Suppressor macrophage treated with lipopolysaccharide for 4 hours (primary cell): ENCODE measurements at regions not wholly inside any gene's neighbourhood (a gene's known extent, or its start where the extent isn't known, plus 50 kb on each side); places are given as distances from the start of the nearest gene placed in this dataset.

ENCODE experiments used
- DNase-seq: peaks from one replicate; pipeline ENCODE4 v3.0.0-alpha.2; 2020

DNA sequence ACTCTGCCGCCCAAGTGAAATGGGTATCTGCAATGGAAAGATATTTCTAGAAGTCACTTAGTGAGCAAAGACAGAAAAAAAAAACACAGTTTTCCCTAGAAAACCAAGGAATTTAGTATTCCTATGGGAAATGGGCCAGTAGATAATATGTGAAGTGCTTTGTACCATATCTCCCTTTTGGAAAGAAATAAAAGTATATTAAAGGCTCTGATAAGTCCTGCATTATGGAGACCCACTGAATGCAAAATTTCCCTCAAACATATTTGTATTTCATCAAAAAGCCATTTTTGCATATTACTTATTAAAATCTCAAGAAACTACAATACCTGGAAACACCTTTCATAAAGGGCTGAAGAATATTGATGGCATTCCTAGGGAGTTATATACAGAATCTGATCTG is 51.6 kb upstream of the DYNLRB2 start:
- no peak for DNase-seq

DNA sequence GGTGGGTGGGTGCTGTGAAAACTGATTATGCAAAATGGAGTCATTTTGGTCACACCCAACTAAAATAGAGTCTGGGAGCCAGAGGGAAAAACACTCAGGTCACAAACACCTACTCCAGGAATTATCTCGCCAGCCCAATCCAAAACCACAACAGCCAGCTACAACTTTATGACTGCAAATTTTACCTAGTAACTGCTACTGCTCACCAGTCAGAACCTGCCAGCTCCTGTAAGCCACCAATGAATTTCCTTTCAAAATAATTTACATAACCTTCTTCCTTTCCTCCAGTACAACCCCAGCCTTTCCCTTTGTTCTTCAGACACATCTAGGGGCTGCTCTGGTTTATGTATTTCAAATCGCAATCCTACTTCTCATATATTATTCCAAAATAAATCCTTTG is 52.6 kb upstream of the DYNLRB2 start:
- no peak for DNase-seq

DNA sequence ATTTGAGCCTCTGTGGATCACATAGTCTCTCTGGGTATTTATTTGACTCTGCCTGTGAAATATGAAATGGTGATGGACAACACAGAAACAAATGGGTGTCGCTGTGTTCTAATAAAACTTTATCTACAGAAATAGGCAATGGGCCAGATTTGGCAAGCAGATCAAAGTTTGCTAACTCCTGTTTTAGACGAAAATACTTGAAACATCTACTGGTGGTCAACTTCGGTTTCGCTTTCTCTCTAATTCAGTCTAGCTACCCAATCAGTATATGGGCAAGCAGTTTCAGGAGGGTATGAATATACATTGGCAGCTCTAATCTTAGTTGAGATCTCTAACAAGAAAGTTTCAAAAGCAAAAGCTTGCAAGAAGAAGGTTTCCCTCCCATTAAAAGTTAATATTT is 60.1 kb upstream of the DYNLRB2 start:
- no peak for DNase-seq

DNA sequence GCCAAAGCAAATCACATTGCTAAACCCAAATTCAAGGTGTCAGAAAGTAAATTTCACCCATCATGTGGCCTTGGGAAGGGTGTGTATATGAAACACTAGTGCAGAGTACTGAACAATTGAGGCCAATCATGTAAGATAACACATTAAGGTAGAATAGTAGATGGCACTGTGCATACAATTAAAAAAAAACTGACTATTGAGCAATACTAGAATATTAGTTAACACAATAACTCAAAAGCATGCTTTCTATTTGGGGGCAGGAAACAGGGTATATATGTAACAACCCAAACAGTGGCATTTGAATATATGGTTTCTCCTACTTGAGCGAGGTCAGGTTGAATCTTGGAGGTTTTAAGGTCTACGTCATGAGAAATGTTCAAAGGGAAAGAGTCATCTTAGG is 63.0 kb upstream of the DYNLRB2 start:
- DNase-seq = no peak

DNA sequence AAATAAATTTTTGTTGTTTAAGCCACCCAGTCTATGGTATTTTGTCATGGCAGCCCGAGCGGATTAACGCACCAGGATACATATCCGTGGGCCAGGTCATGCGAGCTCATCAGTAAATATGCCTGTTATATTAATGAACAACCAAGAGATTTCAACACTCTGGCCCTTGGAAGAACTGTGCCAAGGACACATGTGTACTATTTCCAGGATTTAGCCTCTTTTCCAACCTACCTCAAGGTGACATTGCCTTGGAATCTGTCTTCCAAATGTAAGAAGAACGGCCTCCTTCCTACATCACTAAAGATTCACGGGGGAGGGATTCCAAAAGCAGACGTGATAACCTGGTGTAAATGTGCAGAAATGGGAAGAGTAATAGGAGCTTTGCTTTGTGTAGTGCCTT is 72.8 kb upstream of the DYNLRB2 start:
- DNase-seq = no peak

DNA sequence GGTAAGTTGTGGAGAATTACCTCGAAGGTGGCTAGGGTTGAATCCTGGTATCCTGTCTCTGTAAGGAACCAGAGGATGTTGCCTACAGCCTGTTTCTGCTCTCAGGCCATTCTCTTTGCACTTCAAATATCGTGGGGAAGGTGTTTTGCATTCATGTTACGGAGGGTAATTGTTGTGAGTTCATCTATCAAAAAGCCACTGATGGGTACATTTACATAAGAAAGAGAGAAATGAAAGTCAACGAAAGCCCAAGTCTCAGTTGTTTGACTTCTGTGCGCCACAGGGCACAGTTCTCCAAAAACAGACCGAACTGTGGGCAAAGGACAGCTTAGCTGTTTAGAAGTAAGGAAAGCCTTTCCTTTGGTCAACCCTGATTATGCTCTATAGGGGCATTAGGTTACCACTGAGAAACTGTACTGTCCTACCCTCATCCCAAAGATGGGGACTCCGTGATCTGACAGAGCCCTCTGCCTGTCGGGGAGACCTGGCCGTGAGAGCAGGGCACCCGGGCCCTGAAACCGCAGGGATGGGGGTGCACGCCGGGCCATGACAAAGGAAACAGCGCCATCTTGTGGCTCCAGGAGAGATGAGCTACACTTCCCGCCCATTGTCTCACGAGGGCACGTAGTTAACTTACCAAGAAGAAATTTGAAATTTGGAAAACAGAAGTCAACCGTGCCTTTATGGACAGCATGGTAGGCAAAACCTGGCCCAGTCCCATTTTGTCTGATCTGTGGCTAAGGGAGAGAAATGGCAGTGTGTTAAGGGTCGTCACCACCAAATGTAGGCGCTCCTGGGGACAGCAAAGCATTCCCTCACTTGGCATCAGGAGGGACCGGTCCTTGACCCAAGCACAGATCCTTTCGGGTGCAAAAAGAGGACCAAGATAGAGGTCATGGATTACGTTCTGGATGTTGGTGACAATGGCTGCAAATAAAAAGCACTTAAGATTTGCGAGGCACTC is 74.5 kb upstream of the DYNLRB2 start:
- peak; percentile 68 for DNase-seq

DNA sequence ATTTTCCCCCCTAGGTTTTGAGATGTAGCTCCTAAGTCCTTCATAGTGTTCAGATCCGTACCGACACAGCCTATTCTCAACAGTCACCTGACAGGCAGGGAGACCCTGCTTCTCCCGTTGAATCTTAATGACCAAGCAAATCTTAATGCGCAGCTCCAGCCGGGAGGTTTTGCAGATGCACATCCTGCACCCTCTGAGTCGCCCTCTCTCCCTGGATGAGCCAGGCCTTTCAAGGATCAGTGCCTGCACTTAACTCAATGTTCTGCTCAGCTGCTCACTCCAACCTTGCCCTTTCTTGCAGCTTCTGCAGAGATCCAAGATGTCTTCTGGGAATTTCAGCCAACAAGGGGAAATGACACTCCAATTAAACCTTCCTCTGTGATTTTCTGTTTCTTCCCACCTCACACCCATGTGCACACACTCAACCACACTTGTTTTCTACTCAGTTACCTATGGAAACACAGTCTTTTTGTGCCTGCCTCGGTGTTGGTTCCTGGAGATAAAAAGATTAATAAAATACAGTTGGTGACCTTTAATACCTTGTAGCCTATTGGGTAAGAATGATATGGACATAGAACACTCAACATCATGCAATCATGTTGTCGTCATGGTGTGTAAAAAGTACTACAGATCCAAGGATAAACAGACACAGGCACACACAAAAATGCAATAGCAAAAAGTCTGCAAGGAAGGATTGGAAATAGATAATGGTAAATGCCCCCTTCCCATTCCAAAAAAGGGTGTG is 76.9 kb upstream of the DYNLRB2 start:
- no peak for DNase-seq

DNA sequence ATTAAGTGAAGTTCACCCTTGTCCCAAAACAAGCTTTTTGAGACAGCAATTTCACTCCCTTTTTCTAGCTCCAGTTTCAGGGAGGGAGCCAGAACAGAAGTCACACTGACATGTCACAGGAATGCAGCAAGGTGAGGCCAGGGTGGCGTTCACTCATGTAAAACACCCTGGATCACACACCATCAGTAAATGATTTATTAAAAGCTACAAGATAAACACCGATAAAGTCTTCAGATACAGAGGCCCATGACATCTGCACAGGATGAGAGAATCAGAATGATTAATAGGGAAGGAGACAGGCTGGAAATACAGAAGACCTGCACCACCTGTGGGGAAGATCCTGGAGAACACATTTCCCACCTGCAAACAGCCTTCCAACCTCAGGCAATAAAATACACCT is 77.5 kb upstream of the DYNLRB2 start:
- DNase-seq = no peak

DNA sequence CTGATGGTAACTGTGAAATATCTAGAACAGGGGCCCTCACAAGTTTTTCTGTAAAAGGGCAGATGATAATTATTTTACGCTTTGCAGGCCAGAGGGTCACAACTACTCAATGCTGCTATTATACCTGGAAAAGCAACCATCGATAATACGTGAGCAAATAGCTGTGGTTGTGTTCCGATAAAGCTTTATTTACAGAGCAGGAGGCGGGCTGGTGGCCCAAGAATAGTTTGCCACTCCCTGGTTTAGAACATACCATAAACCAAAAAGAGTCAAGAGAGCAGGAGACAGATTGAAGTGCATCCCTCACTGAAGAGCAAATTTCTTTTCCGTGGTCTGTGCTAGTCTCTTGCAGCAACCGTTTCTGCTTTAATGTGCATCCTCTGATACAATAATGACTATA is 77.9 kb upstream of the DYNLRB2 start:
- no peak for DNase-seq

DNA sequence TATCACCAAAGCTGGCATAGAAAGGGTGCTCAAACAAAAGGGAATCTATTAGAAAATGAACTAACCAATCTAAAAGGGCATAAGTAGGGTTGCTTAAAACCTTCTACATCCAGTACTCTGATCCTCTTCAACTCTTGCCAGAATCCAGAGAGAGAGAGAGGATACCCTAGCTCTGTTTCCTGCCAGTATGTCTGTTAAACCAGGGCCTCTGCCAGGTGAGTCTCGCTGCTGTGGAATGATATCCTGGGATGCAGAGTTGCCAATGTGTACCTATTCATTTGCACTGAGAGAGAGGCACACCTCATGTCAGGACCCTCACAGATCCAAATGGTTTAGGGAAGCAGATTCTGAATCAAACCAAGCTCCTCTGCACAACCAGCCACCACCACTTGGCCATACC is 79.8 kb upstream of the DYNLRB2 start:
- DNase-seq = no peak

DNA sequence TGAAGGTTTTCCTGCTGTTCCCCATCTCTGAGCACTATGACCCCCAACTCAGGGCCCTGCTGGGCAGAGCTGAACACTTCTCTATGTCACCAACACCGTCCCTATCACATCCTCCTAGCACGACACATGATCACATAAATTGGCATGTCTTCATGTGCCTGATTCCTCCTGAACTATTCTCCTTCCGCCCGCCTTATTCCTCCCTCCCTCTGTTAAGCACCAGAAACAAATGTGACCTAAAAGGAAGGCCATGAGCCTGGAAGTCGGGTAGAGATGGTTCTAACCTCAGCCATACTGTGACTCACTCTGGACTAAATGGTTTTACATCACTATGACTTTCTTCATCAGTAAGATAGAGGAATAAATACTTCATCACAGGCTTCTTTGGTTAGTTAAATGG is 80.8 kb upstream of the DYNLRB2 start:
- no peak for DNase-seq

DNA sequence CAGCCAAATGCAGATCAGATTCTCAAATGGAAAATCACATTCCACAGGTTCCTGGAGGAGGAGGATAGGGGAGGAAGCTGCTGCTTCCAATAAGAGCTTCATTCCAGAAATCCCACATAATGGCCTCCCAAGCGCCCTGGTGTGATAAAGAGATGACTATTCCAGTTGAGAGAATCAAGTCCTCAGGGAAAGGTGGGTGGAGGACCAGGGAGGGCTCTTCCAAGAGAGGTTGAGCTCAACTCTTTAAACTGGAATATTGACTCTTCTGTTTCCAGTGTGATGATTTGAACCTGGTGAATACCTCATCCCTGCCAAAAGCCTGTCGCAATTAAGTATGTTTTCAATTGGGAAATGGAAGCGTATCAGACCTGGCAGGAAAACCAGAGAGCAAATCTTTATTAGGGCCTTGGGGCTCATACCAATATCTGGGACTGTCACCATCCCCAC is 81.4 kb upstream of the DYNLRB2 start:
- no peak for DNase-seq

DNA sequence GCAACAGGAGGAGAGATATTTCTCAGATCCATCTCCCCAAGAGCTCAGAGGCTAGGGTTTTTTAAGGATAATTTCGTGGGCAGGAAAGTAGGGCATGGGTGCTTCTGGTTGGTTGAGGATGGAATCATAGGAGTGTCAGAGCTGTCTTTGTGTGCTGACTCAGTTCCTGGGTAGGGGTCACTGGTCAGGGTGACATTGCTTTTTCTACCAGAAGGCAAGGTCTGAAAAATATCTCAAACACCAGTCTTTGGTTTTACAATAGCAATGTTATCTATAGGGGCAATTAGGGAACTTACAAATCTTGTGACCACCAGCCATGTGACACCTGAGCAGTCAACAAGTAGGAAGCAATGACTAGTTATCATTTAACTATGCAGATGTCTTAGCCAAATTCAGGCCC is 82.9 kb upstream of the DYNLRB2 start:
- DNase-seq = no peak

DNA sequence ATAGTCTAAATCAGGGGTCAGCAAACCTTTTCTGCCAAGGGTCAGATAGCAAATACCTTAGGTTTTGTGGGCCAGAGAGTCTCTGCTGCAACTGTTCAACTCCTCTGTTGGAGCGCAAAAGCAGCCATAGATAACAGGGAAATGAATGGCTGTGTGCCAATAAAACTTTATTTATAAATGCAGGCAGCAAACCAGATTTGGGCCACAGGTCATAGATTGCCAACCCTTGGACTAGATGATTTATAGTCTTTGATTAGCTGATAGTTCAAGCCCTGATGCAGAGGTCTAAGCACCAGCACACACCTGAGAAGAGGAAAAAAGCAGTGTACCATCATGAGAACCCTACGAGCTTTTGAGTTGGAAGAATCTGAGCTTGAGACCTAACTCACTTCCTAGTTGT is 86.0 kb upstream of the DYNLRB2 start:
- no peak for DNase-seq

DNA sequence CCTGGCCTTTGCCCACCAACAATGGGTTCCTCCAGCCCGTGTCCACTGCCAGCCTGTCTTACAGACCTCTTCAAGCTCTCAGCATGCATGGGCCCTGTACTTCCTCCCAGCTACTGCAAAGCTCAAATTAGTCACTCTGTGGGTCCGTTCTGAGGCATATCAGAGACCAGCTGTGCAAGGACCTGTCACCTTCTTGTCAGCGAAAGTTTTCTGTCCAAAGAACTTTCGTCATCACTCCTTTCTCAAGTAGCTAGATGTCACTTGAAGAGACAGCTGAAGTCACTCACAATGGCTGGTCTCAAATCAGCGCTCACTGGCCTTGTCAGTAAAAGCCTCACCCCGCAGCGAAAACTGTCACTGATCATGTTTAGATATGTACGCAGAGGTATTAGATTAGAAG is 91.4 kb upstream of the DYNLRB2 start:
- no peak for DNase-seq

DNA sequence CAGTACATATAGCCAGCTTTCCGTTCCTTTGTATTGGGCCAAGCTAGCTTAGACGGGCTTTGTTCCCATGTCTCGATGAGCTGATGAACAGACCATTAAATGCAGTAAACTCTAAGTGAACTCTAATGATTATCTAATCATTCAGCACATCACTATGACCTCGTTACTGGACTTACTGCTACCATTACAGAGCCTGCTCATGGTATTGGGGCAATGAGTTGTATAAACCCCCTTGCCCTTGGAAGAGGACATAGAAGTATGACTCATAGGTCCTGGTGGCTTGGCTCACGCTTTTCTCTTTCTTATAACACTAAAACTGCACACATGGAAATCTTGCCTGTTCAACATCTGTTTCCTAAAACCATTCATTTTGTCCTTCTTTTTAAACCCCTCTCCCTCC is 93.6 kb upstream of the DYNLRB2 start:
- DNase-seq = no peak

DNA sequence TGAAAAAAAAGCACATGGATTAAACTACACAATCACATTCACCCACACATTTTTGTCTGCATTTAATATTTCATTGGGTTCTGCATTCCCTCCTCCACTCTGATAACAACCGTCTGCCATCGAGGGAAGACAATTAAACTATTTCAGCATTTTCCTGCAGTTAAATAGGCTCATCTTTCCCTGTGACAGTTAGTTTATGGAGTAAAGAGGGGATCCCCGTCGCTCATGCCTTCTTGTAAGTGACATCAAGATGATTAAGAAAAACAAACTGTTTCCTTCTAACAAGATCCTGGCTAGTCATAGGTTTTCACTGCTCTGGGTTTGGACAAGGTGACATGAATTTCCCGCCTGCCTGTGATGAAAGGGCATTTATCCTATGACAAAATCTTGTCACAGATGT is 98.0 kb upstream of the DYNLRB2 start:
- DNase-seq = no peak

DNA sequence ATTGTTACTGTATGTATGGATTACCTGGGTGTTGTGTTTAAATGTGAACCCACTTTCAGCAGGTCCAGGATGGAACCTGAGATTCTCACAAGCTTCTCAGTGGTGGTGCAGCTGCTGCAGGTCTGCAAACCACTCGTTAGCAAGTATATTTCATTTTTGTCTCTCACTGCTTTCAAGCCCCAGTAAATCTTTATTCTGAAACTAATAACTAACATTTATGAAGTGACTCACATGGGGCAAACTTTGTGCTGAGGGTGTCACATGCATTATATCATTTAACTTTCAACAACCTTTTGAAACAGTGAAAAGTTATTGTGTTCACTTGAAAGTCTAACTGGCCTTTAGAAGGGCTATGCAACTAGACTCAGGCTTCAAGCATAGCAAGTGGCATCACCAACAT is 98.9 kb upstream of the DYNLRB2 start:
- DNase-seq = no peak

DNA sequence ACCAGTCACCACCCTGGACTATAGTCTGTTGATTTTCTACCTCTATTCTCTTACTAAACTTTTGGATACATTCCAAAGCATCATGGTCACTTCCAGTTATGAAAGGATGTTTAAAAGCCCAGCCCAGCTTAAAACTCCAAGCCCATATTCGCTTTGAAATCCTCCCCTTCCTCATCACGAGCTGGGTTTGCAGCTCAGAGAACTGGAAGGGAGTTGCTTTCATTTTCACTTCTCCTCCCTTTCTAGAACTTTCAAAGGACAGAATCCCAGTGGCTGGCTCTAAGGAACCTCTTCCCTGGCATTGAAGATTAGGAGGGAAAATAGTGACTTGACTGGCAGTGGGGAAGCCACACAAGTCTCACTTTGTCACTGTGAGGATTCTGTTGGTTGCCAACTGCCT is 100.1 kb upstream of the DYNLRB2 start:
- peak; percentile 4 for DNase-seq

DNA sequence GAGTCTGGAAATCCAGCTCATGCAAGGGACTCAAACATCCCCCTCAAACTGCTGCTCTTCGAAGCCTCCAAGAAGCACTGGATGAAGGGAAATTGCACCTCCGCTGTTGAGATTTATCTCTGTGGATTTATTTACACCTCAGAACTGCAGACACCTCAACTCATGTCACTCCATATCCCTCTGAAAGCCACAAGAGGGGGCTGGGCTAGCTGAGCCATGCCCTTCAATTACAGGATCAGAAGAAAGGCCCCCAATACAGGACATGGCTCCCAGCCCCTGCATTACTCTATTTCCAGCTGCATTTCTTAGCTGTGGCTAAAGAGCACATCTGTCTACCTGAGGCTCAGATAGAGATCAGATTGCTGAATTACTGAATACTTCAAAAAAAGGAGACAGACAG is 103.1 kb upstream of the DYNLRB2 start:
- no peak for DNase-seq

DNA sequence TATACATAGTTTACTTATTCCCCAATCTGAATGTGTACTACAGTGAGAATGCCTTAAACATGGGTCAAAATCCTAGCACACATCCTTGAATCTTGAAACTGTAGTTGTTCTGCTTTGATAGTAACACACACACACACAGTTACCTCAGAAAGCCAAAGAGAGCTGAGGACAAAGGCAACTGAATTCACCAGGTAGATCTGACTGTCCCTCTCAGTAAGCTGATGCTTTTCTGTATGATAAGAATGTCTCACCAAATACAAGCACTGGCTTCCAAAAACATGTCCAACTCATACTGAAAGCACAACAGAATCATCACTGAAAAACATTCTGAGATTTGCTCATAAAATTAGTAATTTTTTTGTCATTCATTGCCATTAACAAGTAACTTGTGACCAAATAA is 104.3 kb upstream of the DYNLRB2 start:
- DNase-seq = no peak

DNA sequence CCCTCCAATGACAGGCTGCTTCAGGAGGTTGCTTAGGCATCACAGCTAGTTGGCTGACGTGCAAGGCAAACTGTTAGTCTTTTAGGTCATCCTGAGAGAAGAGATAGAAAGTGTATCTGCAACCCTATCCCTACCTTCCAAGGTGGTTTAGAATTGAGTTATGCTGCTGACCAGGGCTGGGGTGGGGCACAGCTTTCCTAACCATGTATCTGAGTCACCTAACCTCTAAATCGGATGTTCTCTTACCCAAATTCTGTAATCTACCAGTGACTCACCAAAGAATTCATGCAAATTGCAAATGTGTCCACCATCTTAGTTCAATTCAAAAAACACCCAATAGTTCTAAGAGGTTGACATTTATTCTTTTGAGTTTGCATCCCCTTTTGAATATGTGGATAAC is 107.2 kb upstream of the DYNLRB2 start:
- DNase-seq = no peak

DNA sequence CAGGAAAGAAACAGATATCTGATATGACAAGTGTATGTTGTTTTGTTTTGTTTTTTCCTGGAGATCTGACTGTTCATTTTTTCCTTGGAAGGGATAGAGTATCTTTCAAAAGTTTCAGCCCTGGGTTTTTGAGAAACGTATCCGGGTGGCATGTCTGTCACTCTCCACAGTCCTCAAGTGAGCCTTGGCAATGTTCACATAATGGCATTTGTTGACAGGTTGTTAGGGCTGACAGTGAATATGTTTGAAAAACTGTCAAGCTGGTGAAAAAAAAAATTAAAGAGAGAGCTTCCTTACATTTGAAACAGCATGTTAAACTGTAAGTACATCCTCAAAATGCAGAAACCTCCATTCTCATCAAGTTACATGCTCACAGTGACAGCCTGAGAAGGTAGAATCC is 113.0 kb upstream of the DYNLRB2 start:
- no peak for DNase-seq
